Activated CD8-positive, alpha-beta T cell treated with anti-CD3 and anti-CD28 coated beads for 36 hours (primary cell): ENCODE measurements at regions not wholly inside any gene's neighbourhood (a gene's known extent, or its start where the extent isn't known, plus 50 kb on each side); places are given as distances from the start of the nearest gene placed in this dataset.

ENCODE experiments used
- ATAC-seq: fragments of 200-7000 bp; cut with Tn5 transposase; one replicate; pipeline ENCODE4 v1.10.0; 2021; ENCODE audit warnings: mild to moderate bottlenecking, moderate library complexity
- CTCF ChIA-PET: fragments of 350-600 bp; sonication (Branson Sonifier 250); formaldehyde crosslinking; loops from one replicate; lab custom pipeline; 2021; ENCODE audit warnings: antibody characterized with exemption; lab: Charles Lee
- POLR2A ChIA-PET: fragments of 350-600 bp; sonication (Branson Sonifier 250); formaldehyde crosslinking; loops from one replicate; lab custom pipeline; 2021; ENCODE audit warnings: antibody characterized with exemption; lab: Charles Lee
- DNase-seq: peaks from one replicate; pipeline ENCODE4 v3.0.0-alpha.2; 2020
- H3K27ac Mint-ChIP-seq: one replicate; pipeline ENCODE4 v1.8.0; 2021; ENCODE audit warnings: mild to moderate bottlenecking, mixed read lengths
- H3K27me3 Mint-ChIP-seq: one replicate; pipeline ENCODE4 v1.8.0; 2021; ENCODE audit warnings: mixed read lengths
- H3K36me3 Mint-ChIP-seq: one replicate; pipeline ENCODE4 v1.8.0; 2021; ENCODE audit warnings: low read depth, mixed read lengths
- H3K4me1 Mint-ChIP-seq: one replicate; pipeline ENCODE4 v1.8.0; 2021; ENCODE audit warnings: low read depth, mixed read lengths
- H3K4me3 Mint-ChIP-seq: one replicate; pipeline ENCODE4 v1.8.0; 2021; ENCODE audit warnings: mild to moderate bottlenecking, moderate library complexity, mixed read lengths
- H3K9me3 Mint-ChIP-seq: one replicate; pipeline ENCODE4 v1.8.0; 2021; ENCODE audit warnings: mixed read lengths
- intact Hi-C: fragments of 100-400 bp; cut with micrococcal nuclease; formaldehyde crosslinking; loops from one replicate; pipeline ENCODE4 v1.10.0; 2022
- TF ChIP-seq, protein P1 (sequence below): fragments of 200-600 bp; IDR thresholded peaks from one replicate; pipeline ENCODE4 v1.8.0; 2022; ENCODE audit warnings: antibody characterized with exemption, mild to moderate bottlenecking

DNA sequence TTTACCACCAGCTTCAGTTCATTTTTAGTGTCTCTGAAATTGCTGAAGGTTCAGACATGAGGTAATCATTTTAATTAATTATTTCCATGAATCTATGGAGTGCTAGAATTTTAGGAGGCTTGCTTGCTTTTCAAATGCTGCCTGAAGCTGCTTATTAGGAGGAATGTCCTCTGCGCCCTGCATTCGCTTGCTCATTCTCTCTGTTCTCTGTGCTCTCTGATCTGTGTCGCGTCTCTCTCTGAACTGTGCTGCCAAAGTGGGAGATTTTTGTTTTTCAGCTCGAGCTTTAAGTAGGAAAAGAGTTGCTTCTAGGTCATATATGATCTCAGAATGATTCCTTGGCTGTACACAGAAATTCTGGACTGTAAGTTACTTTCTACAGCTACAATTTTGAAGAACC is 101.7 kb upstream of the PRR16 start:
- TF ChIP-seq, protein P1, sequence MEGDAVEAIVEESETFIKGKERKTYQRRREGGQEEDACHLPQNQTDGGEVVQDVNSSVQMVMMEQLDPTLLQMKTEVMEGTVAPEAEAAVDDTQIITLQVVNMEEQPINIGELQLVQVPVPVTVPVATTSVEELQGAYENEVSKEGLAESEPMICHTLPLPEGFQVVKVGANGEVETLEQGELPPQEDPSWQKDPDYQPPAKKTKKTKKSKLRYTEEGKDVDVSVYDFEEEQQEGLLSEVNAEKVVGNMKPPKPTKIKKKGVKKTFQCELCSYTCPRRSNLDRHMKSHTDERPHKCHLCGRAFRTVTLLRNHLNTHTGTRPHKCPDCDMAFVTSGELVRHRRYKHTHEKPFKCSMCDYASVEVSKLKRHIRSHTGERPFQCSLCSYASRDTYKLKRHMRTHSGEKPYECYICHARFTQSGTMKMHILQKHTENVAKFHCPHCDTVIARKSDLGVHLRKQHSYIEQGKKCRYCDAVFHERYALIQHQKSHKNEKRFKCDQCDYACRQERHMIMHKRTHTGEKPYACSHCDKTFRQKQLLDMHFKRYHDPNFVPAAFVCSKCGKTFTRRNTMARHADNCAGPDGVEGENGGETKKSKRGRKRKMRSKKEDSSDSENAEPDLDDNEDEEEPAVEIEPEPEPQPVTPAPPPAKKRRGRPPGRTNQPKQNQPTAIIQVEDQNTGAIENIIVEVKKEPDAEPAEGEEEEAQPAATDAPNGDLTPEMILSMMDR = no peak
- H3K27ac Mint-ChIP-seq = no peak overlapping the region
- no peak for DNase-seq
- intact Hi-C loops = no loop called here
- H3K36me3 Mint-ChIP-seq = no peaks in the 10 kb centered on the region
- H3K4me3 Mint-ChIP-seq = no peak overlapping the region
- ChIA-PET CTCF (no interaction called here), POLR2A (no interaction called here)
- H3K9me3 Mint-ChIP-seq = no peaks in the 10 kb centered on the region
- ATAC-seq = no peak
- no peaks in the 10 kb centered on the region for H3K4me1 Mint-ChIP-seq
- H3K27me3 Mint-ChIP-seq = no peaks in the 10 kb centered on the region

DNA sequence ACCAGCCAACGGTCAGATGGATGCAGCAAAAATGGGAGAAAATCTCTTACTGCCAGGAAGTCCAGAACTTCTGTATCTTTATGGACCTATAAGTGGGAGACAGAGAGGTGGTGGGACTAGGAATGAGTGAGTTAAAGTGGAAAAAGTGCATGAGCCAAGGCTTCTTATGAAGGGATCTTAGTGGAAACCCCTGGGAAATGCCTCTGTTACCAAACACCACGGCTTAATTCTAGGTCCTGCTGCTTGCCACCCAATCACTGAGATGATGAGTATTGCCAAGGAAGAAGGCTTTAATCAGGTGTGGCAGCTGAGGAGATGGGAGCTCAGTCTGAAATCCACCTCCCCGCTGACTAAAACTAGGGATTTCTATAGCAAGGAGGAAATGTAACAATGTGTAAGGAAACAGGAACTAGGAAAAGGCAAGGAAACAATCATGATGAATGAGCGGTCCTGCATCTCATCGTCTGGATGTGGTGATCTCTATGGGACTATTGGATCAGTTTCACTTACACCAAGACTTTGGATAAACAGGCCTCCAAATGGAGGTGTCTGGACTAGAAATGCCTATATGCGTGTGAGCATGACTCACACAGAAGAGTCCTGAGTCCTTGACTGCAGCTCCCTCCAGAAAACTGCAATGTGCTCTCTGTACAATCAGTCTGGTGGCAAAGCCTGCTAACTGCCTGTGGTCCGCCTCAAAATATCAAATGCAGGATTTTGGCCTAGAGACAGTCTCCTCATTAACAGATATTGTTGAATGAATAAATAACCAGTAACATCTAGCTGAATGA is 98.2 kb upstream of the PRR16 start:
- no peak for ATAC-seq
- Mint-ChIP-seq H3K4me3 (no peak overlapping the region), H3K36me3 (no peaks in the 10 kb centered on the region), H3K27ac (no peak overlapping the region), H3K27me3 (no peaks in the 10 kb centered on the region), H3K9me3 (no peaks in the 10 kb centered on the region), H3K4me1 (no peaks in the 10 kb centered on the region)
- DNase-seq = no peak
- intact Hi-C loops = no loop called here
- ChIA-PET CTCF (no interaction called here), POLR2A (no interaction called here)
- TF ChIP-seq, protein P1 = no peak

DNA sequence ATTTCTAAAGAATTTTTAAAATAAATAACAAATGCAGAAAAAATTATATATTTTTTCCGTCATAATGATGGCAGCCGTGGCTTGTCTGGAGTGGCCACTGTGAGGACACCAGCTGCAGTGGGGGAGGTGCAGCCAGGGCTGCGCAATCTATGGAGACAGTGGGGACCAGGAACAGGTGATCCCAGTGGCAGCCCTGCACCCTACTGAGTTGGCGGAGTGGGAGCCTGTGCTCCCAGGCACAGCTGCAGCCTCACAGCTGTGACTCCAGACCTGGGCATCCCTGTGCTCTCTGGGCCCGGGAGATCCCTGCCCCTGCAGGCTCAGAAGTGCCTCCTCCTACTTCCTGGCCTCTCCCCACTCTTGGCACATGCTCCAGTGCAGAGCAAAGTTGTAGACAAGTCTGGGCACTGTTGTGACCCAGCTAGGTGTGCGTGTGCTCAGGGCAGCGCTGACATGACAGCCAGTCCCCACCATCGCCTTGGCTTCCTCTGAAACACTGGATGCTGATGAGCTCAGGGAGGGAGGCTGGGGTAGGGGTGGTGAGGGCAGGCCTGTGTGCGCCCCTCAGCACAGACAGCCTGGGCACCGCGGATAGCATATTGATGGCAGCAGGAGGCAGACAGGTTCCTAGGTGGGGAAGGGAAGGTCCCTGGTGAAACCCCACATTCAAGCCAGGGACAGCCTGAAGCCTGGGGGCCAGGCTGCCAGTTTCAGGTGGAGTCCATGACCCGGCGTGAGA is 96.0 kb upstream of the PRR16 start:
- CTCF ChIA-PET = no interaction called here
- intact Hi-C loops = no loop called here
- Mint-ChIP-seq H3K36me3 (no peaks in the 10 kb centered on the region), H3K27ac (no peak overlapping the region), H3K4me1 (no peaks in the 10 kb centered on the region), H3K27me3 (no peaks in the 10 kb centered on the region), H3K4me3 (no peak overlapping the region), H3K9me3 (no peaks in the 10 kb centered on the region)
- POLR2A ChIA-PET = no interaction called here
- DNase-seq (no peak), ATAC-seq (no peak)
- TF ChIP-seq, protein P1 = no peak

DNA sequence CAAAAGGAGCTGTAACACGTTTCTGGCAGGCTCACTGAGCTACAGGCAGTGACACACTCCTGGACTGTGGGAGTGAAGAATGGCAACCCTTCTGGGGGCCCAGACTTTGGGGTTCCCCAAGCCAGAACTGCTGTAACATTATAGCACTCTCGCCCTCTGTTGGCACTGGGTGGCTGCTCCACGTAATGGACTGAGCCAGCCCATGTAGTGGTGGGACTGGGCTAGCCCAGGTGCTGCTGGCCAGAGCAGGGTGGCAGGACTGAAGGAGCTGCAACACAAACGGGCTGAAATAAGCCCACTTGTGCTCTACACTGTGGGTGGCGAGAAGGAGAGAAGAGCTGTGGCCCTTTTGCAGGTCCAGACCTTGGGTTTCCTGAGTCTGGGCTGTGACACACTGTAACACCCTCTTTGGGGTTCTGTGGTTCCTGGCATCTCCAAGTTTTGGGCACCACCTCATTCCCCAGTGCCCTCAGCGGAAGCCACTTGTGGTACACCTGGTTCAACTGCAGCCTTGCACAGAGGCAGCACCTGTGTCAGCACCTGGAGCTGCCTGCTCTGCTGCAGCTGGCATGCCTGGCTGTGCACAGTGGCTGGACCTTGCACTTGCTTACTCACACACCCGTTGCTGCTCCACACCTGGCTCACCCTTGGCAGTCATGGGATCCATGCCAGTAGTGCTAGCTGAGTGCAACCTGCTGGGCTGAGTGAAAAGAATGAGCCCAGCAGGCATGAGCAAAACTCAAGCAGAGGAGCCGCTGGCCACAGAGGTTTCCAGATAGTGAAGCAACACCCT is 95.0 kb upstream of the PRR16 start:
- Mint-ChIP-seq H3K9me3 (no peaks in the 10 kb centered on the region), H3K36me3 (no peaks in the 10 kb centered on the region), H3K27ac (no peak overlapping the region), H3K4me3 (no peak overlapping the region), H3K27me3 (no peaks in the 10 kb centered on the region), H3K4me1 (no peaks in the 10 kb centered on the region)
- CTCF ChIA-PET = no interaction called here
- intact Hi-C loops = no loop called here
- ATAC-seq (no peak), DNase-seq (no peak)
- POLR2A ChIA-PET = interaction anchor here (0.6 kb wide), 1 partner anchor 11 kb away, joined by 3 read pairs; no protein-coding TSS in a partner anchor
- TF ChIP-seq, protein P1 = no peak
